IPS-18c (cell line): ENCODE measurements at regions not wholly inside any gene's neighbourhood (a gene's known extent, or its start where the extent isn't known, plus 50 kb on each side); places are given as distances from the start of the nearest gene placed in this dataset.

Experiments used
- H3K4me3 ChIP-seq: 2 replicates; pipeline ENCODE4 v1.7.0; 2013; ENCODE audit warnings: low read depth, mild to moderate bottlenecking, low read length, moderate library complexity; ENCODE audit not compliant: insufficient read depth
- H3K9me3 ChIP-seq: one replicate; pipeline ENCODE4 v1.6.1; 2013; ENCODE audit warnings: mild to moderate bottlenecking, low read length, moderate library complexity; ENCODE audit not compliant: control insufficient read depth, insufficient read depth

- Histone ChIP-seq H3K4me3 (no peak overlapping the region), H3K9me3 (peaks cover 2% of the 10 kb centered on the region)
Observed at GRCh38 chr5:68352166-68352565, 136.6 kb downstream of the PIK3R1 start.

GRCh38 chr5:68353605-68354004 lies 138.0 kb downstream of the PIK3R1 start:
- H3K4me3 ChIP-seq, result no peak overlapping the region
- H3K9me3 ChIP-seq, result peaks cover 4% of the 10 kb centered on the region

GRCh38 chr5:68354315-68354714 lies 138.8 kb downstream of the PIK3R1 start:
- no peak overlapping the region for H3K4me3 ChIP-seq
- H3K9me3 ChIP-seq, result peaks cover 2% of the 10 kb centered on the region

GRCh38 chr5:68356216-68356615 lies 140.7 kb downstream of the PIK3R1 start:
- peaks cover 2% of the 10 kb centered on the region for H3K9me3 ChIP-seq
- no peak overlapping the region for H3K4me3 ChIP-seq

- Histone ChIP-seq H3K9me3 (peaks cover 2% of the 10 kb centered on the region), H3K4me3 (no peak overlapping the region)
Observed at GRCh38 chr5:68356623-68357022, 141.1 kb downstream of the PIK3R1 start.

- Histone ChIP-seq H3K4me3 (no peak overlapping the region), H3K9me3 (peaks cover 2% of the 10 kb centered on the region)
Observed at GRCh38 chr5:68359699-68360098, 144.1 kb downstream of the PIK3R1 start.

- H3K4me3 ChIP-seq, result no peak overlapping the region
- peaks cover 2% of the 10 kb centered on the region for H3K9me3 ChIP-seq
Observed at GRCh38 chr5:68362331-68362730, 146.8 kb downstream of the PIK3R1 start.

- H3K4me3 ChIP-seq, result no peak overlapping the region
Observed at GRCh38 chr5:68365889-68366288, 150.3 kb downstream of the PIK3R1 start.

GRCh38 chr5:68367287-68367686 lies 151.7 kb downstream of the PIK3R1 start:
- H3K4me3 ChIP-seq, result no peak overlapping the region
- peaks cover 3% of the 10 kb centered on the region for H3K9me3 ChIP-seq

More at GRCh38 chr5:68365889-68366288, 150.3 kb downstream of the PIK3R1 start:
- H3K9me3 ChIP-seq, result peaks cover 3% of the 10 kb centered on the region

- H3K9me3 ChIP-seq, result peaks cover 3% of the 10 kb centered on the region
- no peak overlapping the region for H3K4me3 ChIP-seq
Observed at GRCh38 chr5:68367717-68368116, 152.2 kb downstream of the PIK3R1 start.

- H3K4me3 ChIP-seq, result no peak overlapping the region
- H3K9me3 ChIP-seq, result peaks cover 3% of the 10 kb centered on the region
Observed at GRCh38 chr5:68368311-68369022, 152.9 kb downstream of the PIK3R1 start.

- Histone ChIP-seq H3K4me3 (no peak overlapping the region), H3K9me3 (peaks cover 3% of the 10 kb centered on the region)
Observed at GRCh38 chr5:68369023-68369359, 153.4 kb downstream of the PIK3R1 start.

GRCh38 chr5:68369457-68370125 lies 154.0 kb downstream of the PIK3R1 start:
- H3K9me3 ChIP-seq, result peaks cover 3% of the 10 kb centered on the region
- H3K4me3 ChIP-seq, result no peak overlapping the region

GRCh38 chr5:68370196-68370595 lies 154.6 kb downstream of the PIK3R1 start:
- Histone ChIP-seq H3K9me3 (peaks cover 3% of the 10 kb centered on the region), H3K4me3 (no peak overlapping the region)

GRCh38 chr5:68371607-68372006 lies 156.1 kb downstream of the PIK3R1 start:
- Histone ChIP-seq H3K9me3 (peaks cover 3% of the 10 kb centered on the region), H3K4me3 (no peak overlapping the region)

- H3K4me3 ChIP-seq, result no peak overlapping the region
- H3K9me3 ChIP-seq, result peaks cover 3% of the 10 kb centered on the region
Observed at GRCh38 chr5:68372161-68372560, 156.6 kb downstream of the PIK3R1 start.

GRCh38 chr5:68373050-68373449 lies 157.5 kb downstream of the PIK3R1 start:
- H3K4me3 ChIP-seq, result no peak overlapping the region

GRCh38 chr5:68374796-68375518 lies 159.4 kb downstream of the PIK3R1 start:
- Histone ChIP-seq H3K9me3 (no peaks in the 10 kb centered on the region), H3K4me3 (no peak overlapping the region)

More at GRCh38 chr5:68373050-68373449, 157.5 kb downstream of the PIK3R1 start:
- peaks cover 3% of the 10 kb centered on the region for H3K9me3 ChIP-seq
